Right ventricle myocardium inferior (tissue), 1 donor: ENCODE measurements at regions not wholly inside any gene's neighbourhood (a gene's known extent, or its start where the extent isn't known, plus 50 kb on each side); places are given as distances from the start of the nearest gene placed in this dataset.
"Not testable (repeated sequence)": the region's sequence is repeated elsewhere in the genome, so short reads cannot be mapped to it uniquely, and the experiment has no call there.

Experiments used
- ATAC-seq: fragments of 200-7000 bp; cut with Tn5 transposase; one replicate; pipeline ENCODE4 v1.9.1; 2020; ENCODE audit warnings: mild to moderate bottlenecking, moderate library complexity
- DNase-seq: peaks from one replicate; pipeline ENCODE4 v3.0.0; 2021; ENCODE audit errors: missing footprints
- intact Hi-C: fragments of 100-400 bp; cut with DNase I; formaldehyde crosslinking; loops from one replicate; pipeline ENCODE4 v1.11.0; 2022
- donor health status: DM: no; HTN: yes; CAD: no; lungs with severe emphysema.

DNA sequence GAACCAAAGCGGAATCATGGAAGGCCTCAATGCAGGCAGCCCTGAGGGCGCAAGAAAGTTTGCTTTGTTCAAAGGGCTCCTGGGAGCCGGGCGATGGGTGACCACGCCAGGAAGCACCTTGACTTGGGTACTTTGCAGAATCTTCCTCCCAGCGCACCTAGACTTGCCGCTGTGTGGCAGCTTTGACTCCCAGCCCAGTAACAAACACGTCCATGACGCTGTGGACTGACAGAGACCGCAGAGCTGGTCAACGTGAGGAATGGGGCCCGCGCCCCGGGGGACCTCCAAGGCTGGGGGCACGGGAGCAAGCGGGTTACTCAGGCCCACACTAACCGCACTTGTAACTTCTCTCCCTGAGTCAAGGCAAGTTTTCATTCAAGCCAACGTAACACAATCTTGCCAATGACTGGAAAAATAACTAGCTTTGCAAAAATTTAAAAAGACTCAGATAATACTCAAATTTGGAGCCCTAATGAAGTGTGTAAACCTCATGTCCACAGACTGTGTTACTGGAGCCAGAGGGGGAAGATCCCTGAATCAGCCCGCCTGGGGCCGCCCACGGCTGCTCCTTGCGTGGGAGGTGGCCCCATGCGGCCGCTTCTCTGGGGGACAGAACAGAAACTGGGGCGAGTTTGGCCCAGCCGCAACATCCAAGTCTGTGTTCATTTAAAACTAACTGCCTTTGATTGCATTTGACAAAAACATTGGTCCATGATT, 130.8 kb downstream of the DNAJB6 start:
- ATAC-seq (no peak), DNase-seq (no peak)
- intact Hi-C loops: no loop called here

DNA sequence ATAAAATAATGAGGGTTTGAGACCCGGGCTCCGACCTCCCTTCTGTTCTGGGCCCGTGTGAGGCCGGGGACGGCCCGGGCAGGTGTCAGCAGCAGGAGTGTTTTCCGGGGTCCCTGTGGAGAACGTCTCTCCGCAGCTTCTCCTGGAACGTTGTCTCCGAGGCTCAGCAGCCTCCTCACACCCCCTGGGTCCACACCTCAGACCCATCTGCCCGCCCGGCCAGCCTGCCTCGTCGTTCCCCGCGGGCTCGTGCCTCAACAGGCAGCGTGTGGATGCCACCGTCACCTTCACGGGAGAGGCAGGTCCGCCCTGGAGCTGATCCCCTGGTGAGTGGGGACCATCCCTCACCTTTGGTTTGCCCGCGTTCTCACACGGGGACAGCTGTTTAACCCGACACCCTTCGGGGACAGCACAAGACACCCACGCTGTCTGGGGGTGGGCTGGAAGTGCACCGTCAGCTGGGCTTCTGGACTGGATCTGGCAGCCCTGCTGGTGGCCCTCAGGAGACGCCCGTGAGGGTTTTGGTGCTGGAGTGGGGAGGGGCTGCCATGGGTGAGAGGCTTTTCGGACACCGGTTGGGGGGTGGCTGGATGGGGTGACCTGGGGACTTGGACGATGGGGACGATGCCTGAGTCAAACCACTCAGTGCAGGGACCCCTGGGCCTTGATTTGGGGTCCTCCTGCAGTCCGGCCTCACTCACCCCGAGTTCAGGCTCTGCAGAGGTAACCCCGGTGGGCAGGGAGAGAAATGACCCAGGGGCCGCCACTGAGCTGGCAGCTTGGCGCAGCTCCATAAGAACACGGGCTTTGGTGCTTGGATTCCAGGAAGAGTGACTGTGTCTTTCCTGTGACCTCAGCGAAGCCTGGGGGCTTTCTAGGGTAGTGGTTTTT, 131.7 kb downstream of the DNAJB6 start:
- intact Hi-C loops: no loop called here
- no peak for DNase-seq
- no peak for ATAC-seq

DNA sequence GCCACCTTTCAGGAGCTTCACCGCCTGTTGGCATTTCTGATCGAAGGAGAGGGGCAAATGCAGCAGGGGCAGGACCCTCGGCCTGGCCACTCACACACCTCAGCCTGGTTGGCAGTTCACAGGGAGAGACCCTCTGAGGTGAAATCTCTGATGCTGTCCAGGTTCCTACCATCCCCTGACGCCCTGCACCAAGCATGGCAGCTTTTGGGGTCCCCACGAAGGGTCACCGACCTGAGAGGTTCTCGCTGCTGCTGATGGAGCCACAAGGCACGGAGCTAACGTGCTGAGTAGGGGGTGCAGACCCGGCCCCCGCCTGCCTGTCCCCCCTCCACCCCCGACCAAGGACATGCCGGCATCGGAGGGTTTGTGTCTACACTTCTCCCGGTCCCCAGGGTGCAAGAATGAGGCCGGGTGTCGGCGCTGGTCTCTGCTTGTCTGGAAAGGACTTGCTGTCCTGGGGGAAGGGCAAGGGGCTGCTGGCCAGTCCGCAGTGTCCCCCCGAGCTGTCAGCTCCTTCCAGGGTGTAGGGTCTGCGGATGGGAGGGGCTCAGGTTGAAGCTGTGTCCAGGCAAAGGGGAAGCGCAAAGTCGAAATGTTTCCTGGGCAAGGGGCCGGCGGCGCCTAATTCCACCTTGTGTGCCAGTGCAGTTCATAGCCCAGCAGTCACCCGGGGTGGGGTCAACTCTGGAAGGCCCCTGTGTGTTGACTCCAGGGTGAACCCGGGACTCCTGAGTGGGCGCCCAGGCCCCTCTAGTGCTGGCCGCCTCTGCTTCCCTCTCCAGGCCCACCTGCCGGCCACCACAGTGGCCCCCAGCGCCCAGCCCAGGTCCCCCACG, 132.6 kb downstream of the DNAJB6 start:
- intact Hi-C loops: no loop called here
- DNase-seq: no peak
- ATAC-seq: no peak

DNA sequence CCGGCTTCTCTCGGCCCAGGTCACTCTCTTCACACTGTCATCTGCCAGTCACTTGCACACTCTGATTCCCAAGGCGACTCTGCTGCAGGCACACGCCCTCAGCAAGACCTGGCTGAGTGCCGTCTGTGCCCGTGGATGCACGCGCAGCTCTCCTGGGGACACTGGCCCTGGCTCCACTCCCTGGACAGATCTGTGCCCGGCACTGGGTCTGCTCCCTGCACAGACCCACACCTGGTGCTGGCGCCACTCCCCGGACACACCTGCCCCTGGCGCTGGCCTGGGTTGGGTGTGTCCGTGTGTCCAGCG, 133.2 kb downstream of the DNAJB6 start:
- intact Hi-C loops: no loop called here
- DNase-seq (no peak), ATAC-seq (no peak)

DNA sequence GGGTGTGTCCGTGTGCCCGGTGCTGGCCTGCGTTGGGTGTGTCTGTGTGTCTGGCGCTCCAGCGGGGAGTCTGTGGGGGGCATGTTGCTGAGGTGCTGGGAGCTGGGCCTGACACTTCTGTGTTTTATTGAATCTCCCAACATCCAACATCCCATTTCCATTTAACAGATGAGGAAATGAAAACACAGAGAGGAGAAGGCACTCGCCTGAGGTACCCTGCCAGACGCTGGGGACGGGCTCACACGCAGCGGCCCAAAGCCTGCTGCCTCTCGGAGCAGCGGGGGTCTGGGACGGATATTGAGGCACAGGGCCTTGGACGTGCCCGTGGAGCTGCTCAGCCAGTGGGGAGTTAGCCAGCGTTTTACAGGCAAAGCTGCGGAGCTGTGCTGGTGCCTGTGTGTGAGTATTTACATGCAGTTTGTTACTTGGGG, 133.9 kb downstream of the DNAJB6 start:
- ATAC-seq (no peak), DNase-seq (no peak)
- intact Hi-C loops: no loop called here

DNA sequence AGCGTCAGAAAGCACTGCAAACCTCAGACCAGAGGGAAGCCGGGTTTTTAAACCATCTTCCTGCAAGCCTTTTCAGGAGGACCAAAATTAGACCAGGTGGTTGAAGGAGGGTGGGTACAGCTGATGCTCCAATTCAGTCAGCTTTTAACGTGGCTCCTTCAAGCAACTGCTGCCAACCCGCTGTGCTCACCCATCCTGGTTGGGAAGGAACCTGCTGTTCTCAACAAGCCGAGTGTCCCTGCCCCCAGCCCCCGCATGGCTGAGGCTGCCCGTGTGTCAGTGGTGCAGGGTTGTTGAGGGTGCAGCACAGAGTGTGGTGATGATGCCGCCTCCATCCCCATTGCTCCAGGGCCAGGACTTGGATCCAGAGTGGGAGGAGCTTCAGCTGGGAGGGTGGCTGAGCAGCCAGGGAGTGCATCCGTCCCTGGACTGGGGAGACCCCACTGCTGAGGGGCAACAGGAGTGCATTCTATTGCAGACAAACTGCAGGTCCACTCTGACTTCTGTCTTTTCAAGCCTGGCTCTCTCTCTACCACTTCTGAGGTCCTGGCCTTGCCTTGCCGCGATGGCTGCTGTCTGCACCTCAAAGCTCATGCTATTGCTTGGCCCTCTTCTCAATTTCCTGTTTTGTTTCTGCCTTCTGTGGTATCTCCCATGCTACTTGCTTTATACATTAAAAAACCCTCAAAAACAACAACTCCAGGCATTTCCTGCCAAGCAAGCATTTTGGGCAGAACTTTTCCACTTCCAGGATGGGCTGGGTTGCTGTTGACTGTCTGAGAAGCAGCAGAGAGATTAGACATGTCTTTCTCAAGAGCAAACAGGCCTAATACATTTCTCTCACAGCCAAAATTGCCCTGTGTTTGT, 134.7 kb downstream of the DNAJB6 start:
- ATAC-seq (no peak), DNase-seq (no peak)
- intact Hi-C loops: no loop called here

DNA sequence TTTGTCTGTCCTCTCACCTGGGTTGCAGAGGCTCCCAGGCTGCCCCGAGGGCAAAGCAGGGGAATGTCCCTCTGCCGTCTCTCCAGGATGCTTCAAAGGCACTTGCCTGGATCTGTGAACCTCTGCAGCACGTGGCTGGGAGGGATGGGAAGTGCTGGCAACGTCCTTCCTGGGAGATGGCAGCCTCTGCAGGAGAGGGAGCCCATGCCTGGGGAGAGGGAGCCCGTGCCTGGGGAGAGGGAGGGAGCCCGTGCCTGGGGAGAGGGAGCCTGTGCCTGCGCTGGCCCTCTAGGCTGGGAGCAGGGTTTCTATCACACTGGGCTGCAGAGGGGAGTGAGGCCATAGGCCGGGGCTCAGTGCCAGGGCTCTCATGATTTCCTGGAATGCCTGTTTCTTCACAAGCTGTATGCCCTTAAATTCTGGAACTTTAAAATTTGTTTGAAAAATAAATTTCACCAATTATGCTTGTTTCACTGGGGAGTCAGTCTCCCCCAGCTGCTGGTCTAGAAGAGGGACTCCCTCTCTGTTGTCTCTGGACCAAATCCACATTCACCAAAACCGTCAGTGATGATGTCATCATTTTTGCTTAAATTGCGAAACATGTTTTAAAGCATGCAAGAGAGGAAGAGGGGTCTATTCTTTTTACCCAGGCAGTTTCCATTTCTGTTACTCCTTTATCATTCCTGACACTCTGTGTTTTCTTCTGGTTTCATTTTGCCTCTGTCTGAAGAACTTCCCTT, 135.7 kb downstream of the DNAJB6 start:
- ATAC-seq: no peak
- intact Hi-C loops: no loop called here
- DNase-seq: no peak

DNA sequence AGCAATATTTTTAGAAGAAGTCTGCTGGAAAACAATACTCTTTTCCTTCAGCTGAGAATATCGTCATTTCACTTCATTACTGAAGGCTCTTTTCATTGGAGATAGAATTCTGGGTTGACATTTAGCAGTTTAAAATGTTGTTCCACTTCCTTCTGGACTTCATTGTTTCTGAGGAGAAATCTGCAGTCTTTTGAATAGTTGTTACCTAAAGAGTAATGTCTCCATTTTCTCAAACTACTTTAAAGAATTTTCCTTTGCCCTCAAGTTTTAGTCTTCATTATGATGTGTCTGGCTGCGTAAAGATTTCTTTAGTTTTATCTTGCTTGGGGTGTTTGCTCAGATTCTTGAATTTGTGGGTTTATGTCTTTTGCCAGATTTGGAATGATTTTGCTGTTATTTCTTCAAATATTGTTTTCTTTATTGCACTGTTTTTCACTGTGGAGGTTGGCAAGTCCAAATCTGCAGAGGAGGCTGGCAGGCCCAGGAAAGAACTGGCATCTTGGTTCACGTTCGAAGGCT, 136.3 kb downstream of the DNAJB6 start:
- ATAC-seq (no peak), DNase-seq (no peak)
- intact Hi-C loops: no loop called here

DNA sequence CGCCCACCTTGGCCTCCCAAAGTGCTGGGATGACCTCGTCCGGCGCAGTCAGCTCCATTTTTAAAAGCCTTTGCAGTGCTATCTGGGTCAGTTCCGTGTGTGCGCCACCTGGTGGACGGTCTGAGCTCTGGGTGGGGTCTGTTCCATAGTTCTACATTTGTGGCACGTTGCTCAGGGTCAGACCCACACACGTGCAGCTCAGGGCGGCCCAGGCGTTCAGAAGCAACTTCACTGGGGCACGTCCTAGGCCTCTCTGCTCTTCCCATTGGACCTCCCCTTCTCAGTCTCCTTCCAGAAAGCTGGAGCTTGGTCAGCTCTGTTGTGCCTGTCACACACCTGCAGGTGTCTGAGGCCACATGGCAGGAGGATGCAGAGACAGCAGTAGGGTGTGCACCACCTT, 137.9 kb downstream of the DNAJB6 start:
- no peak for ATAC-seq
- peak; percentile 32 for DNase-seq
- intact Hi-C loops: no loop called here

DNA sequence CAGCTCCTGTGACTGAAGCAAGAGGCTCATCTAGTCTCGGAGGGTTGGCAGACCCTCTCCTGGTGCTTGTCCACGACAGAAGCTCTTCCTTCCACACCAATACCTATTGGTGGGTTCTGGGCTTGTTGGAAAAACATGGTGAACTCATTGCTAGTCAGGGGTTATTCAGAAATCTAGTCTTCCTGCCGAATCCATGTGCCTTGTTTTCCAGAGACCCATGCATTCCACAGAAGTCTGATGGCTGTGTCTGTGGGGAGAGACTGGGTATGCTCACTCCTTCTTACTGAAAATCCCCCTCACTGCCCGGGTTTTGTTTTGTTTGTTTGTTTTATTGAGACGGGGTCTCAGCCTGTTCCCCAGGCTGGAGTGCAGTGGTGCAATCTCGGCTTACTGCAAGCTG, 138.3 kb downstream of the DNAJB6 start:
- no peak for ATAC-seq
- no peak for DNase-seq
- intact Hi-C loops: no loop called here

DNA sequence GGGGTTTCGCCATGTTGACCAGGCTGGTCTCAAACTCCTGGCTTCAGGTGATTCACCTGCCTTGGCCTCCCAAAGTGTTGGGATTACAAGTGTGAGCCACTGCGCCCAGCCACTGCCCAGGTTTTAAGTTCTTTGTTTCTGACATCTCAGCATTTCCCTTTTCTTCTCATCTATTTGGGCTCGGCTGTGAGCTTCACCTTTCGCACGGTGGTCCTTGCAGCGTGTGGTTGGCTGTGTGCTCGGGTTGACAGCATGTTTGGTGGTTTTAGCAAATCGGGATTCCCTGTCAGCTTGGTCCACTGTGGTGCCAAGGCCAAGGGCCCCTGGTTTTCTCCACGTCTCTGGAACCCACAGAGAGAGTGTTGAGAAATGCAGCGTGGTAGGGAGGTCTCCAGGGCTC, 138.8 kb downstream of the DNAJB6 start:
- no peak for ATAC-seq
- intact Hi-C loops: no loop called here
- DNase-seq: peak; percentile 60

DNA sequence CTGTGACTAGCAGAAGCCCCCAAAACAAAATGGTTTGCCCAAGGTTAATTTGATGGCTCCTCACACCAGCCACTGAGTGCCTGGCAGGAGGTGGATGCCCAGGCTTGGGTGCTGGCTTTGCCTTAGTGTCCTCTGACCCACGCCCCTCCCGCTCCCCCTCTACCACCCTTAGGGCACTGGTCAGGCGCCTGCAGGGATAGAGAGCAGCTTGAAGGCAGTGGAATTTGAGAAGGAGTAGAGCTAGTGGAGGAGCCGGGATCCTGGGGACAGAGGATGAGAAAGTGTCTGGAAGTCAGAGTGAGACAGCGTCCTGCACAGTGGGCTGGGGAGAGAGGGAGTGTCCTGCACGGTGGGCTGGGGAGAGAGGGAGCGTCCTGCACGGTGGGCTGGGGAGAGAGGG, 139.4 kb downstream of the DNAJB6 start:
- DNase-seq (peak; percentile 31), ATAC-seq (no peak)
- intact Hi-C loops: no loop called here

DNA sequence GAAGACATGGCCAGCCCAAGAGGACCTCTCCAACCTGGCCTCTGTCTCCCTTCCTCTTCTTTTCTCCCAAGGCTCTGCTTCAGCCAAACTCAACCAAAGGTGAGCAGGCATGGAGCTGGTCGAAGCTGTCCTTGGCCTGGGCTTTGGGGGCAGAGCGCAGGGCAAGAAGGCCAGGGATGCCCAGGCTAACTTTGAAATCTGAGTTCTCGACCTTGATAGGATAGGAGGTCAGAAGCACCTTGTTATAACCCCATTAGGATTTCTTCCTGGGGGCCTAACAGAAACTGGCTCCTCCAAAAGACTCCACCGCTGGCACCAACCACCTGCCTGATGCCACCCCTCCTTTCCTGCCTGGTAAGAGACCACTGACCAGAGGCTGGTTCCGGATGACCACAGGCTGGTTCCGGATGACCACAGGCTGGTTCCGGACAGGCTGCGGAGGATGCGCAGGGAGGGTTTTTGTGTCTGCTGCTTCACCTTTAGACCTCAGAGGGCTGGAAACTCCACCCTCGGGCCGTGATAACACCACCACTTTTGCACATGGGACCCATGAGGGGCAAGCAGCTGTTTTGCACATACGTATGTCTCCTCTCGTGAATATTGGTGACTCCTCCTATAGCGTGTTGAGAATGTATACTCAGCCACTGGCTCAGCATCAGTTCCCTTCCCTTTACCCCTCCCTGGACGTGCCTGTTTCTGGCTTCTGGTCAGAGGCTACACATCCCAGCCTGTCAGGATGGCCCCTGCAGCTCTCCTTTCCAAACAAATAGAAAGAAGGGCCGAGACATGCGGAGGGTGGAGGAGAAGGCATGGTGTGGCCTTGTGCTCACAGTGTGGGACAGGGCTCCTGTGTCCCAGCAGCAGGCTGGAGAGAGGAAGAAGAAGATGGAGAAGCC, 140.1 kb downstream of the DNAJB6 start:
- intact Hi-C loops: no loop called here
- DNase-seq: peak; percentile 40
- no peak for ATAC-seq

DNA sequence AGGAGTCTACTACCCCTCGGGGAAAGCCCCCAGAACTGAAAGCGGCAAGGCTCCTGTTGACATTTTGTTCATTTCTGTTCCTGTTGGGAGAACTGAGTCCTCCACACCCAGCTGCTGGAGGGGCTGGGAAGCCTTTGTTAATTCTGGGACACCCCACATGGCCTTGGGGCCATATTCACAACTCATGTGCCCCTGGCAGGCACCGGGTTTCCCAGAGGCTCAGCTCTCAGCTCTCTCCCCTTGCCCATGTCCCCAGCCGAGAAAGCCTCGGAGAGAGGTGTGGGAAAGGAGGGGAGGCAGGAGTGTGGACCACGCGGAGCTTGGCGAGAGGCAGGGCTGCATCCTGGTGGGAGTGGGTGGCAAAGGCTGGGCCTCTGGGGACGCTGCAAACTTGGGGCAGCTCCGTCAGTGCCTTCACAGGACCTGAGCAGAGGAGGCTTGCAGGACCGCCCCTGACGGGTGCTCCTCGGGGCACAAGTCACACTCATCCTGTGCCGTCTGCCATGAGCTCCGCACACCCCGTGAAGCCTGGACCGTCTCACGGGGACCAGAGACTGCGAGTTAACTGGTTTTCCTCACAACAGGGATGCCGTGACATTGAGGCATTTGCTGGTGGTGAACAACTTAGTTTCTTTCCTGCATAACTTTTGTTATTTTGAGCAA, 140.9 kb downstream of the DNAJB6 start:
- DNase-seq: peak; percentile 64
- intact Hi-C loops: no loop called here
- no peak for ATAC-seq

DNA sequence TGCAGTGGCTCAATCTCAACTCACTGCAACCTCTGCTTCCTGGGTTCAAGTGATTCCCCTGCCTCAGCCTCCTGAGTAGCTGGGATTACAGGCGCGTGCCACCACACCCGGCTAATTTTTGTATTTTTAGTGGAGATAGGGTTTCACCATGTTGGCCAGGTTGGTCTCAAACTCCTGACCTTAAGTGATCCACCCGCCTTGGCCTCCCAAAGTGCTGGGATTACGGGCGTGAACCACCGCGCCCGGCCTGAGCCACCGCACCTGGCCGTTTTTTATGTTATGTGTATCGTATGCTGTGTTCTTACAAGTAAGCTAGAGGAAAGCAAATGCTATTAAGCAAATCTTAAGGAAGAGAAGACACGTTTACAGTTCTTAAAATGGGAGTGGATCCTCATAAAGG, 141.8 kb downstream of the DNAJB6 start:
- intact Hi-C loops, ATAC-seq, DNase-seq: not testable (repeated sequence)

DNA sequence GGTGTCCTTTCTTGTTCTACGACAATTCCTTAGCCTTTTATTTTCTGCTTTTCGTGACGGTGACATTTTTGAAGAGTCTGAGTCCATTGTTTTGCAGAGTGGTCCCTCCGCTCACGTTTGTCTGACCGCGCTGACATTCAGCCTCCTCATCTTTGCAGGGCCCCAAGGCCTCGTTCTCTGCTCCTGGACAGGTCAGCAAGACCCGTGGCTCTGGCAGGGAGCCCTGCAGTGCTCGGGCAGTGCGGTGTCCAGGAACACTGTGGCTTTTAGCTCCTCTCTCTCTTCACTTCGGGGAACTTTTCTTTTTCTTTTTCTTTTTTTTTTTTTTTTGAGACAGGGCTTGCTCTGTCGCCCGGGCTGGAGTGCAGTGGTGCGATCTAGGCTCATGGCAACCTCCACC, 142.5 kb downstream of the DNAJB6 start:
- intact Hi-C loops: no loop called here
- DNase-seq (no peak), ATAC-seq (no peak)
